ENCODE measurements at regions not wholly inside any gene's neighbourhood (a gene's known extent, or its start where the extent isn't known, plus 50 kb on each side); places are given as distances from the start of the nearest gene placed in this dataset.
"Not testable (repeated sequence)": the region's sequence is repeated elsewhere in the genome, so short reads cannot be mapped to it uniquely, and the experiment has no call there.

DNA sequence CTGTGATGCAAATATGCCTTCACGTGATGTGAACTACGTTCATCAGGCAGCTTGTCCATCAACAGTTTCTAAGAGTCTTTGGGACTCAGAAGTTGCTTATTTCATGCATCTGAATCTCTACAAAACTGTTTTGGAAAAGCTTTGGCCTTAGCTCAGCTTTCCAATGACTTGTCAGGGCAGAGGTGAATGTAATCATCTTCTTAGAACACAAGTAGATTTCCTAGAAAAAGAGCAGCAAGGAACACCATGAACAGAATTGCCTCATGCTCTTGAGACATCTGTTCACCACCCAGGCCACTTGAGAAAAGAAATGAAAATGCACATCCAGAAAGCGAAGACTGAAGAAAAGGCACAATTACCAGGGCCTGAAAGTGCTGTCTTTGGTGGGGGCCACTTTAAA lies 105.8 kb upstream of the PDHA1 start:
- no peak for DNase-seq

DNA sequence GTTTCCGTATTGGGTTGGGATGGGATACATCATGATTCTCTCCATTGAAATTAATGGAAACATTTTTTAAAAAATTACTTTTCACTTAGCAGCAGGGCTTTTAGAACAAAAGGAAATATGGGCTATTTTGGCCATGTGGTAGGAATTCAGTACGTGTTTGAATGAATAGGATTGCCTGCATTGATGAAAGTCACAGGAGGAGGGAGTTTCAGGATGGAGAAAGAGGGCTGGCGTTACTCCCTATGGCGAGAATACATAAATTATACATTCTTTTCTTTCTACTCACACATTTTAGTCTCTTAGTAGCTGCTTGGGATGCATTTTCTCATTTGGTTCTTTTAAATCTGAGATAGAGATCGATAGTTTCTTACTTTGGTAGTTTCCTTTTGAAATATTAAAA lies 100.3 kb upstream of the PDHA1 start:
- no peak for DNase-seq

DNA sequence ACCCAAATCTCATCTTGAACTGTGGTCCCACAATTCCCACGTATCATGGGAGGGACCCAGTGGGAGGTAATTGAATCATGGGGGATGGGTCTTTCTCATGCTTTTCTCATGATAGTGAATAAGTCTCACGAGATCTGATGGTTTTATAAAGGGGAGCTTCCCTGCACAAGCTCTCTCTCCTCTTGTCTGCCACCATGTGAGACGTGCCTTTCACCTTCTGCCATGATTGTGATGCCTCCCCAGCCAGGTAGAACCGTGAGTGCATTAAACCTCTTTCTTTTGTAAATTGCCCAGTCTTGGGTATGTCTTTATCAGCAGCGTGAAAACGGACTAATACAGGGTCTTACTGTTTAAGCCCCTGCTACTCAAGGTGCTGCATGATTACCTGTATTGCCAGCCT lies 98.8 kb upstream of the PDHA1 start:
- not testable (repeated sequence) for DNase-seq

DNA sequence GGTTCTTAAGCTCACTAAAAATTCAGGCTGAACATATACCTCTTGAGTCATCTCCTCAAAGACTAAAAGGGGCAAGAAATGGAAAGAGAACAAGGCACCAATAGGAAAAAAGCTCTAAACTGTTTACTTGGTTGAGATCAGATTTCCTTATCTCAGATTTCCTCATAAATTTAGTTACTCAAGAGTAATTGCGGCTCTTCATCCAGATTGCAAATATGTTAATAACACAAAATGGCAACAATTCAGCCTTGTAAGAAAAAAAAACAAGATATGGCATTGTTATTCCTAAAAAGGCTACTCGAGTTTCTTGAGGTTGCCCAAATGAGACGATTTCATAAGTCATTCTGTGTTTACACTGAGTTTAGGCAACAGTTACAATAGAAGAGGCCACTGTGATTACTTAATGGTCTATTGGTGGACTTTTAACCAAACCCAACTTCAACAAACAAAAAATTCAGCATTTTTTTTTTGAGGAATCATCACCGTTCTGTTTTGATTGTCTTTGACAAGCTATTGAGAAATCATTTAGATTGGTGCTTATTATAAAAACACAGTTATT lies 97.9 kb upstream of the PDHA1 start:
- no peak for DNase-seq

DNA sequence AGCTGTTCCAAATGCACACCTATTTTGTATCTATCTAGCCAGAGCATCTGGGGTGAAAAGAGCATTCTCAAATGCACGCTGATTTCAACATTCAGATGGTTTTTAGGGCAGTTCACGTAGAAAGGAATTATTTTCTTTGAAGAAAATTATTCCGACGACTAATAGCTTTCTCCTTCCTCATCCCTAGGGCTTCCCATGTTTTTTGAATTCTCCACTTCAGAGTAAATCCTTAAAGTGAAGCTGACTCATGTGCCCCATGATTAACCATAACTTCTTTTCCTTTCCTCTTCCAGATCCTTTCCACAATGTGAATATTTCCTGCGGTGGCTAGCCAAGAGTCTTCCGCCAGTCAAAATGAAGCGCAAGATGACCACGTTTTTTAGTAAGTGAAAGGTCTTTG lies 86.7 kb upstream of the PDHA1 start:
- DNase-seq, result no peak

DNA sequence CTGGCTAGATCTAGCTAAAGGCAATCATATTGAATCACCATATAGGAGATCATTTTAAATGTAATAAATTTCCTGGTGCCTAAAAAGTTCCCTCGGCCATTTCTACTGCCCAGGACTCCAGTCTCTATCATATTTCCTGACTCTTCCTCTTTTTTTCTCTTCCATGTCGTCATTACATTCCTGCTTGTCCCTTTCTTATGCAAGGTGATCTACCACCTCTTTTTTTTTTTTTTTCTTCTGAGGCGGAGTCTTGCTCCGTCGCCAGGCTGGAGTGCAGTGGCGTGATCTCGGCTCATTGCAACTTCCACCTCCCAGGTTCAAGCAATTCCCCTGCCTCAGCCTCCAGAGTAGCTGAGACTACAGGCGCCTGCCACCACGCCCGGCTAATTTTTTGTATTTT lies 82.7 kb upstream of the PDHA1 start:
- not testable (repeated sequence) for DNase-seq

DNA sequence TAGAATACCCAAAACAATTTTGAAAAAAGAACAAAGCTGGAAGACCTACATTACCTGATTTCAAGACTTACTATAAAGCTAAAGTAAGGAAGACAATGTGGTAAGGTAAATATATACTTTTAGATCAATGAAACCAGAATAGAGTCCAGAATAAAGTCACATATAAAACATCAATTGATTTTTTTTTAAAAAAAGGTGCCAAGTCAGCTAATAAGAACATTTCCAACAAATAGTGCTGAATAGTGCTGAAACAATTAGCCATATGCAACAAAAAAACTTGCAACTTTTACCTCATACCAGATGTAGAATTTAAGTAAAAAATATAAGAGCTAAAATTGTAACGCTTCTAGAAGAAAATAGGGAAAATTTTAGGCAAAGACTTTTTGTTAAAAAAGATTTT lies 73.0 kb upstream of the PDHA1 start:
- DNase-seq, result no peak

DNA sequence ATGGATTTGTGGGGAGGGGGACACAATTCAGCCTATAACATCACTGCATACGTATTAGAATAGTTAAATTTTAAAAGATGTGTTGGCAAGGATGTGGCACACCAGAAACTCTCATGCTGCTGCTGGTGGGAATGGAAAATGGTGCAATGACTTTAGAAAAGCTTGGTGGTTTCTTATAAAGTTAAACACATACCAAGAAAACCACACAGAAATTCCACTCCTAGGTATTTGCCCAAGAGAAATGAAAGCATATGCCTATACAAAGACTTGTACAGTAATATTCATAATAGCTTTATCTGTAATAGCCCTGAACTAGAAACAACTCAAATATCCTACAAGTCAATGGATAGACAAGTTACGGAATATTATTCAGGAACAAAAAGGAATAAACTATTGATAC lies 71.3 kb upstream of the PDHA1 start:
- DNase-seq, result no peak

DNA sequence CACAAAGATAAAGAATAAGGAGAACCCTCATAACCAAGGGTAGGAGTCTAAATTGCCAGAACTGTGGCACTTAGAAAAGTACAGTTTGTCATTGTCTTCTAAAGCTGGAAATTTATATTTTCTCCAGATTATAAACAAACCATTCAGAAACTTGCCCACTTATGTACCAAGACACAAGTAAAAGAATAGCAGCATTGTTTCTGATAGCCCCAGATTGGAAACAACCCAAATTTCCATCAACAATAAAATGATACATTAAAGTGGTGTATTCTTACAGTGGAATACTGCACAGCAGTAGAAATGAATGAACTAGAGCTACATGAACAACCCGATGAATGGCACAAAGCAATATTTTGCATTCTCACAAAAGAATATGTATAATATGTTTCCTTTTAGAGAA lies 63.1 kb upstream of the PDHA1 start:
- DNase-seq, result no peak

DNA sequence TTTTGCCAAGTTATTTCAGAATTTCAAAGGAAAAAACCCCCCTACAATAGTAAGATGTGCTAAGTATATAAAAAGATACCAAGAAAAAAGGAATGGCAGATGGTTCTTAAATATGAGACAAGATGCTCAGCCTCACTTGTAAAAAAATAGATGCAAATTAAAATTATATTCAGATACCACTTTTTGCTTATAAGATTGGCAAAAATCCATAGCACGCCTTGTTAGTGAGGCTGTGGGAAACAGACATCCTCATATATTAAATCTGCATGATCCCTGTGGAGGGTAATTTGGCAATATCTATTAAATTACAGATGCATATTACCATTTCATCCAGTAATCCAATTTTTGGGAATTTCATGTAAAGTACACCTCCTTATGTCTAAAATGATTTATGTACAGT lies 62.5 kb upstream of the PDHA1 start:
- no peak for DNase-seq

DNA sequence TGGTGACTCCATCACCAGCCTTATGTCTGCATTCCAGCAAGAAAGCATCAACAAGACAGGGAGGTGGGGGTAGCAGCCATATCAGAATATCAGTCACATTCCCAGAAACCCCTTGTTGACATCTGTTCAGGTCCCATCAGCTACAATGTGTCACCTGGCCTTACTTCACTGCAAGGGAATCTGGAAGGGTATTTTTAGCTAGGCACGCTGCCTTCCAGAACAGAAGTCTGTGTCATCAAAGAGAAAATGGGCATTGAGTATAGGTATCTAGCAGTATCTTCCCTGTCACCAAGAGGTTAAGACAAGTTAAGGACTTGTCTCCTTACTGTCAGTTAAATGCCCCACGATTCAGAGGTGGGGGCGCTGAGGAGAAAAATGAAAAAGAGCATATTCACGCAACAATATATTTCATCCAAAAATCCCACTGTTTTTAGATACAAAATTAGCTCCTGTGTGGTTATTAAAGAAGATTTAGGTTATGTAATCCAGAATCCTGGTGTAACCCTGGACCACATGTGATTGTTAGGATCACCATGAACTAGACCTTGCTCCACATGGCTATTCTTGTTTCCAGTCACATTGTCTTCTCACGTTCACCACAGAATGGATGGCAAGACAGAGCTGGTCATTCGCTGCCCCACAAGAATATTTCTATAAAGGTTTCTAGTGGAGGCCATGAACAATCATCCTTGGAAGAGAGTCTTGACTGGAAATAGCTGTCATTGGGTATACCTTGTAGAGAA lies 60.0 kb upstream of the PDHA1 start:
- no peak for DNase-seq

DNA sequence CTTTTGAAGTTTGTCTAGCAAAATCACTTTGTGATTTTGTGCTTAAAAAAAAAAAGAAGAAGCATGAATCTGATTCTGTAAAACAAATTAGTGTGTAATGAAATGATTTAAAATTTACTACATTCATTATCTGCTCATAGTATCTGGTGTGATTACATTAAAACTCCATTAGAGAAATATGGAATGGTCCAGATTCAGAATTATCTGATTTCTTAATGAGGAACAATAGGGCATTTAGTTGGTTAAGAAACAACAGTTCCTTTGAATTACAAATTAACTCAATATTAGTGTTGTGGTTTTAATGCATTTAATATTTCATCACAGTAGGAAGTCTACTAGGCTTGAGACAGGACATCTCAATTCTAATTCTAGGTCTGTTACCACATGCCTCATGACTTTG lies 57.9 kb upstream of the PDHA1 start:
- no peak for DNase-seq

DNA sequence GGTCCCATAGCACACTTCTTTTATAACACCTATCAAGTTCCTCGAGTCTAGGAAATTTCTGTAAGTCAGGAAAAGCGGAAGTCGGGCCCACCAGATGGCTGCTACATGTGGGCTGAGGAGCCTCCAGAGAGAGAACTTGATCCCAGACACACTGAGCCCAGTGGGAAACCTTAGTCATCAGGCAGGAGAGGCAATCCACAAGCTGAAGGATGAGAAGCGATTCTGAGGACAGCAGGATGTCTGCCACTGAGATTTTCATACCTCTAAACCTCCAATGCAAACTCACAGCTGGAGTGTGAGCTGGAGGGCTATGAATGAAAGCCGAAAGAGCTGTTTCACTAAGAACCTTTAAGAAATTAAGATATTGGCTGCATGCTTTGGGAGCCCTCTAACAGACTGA lies 52.6 kb upstream of the PDHA1 start:
- no peak for DNase-seq

DNA sequence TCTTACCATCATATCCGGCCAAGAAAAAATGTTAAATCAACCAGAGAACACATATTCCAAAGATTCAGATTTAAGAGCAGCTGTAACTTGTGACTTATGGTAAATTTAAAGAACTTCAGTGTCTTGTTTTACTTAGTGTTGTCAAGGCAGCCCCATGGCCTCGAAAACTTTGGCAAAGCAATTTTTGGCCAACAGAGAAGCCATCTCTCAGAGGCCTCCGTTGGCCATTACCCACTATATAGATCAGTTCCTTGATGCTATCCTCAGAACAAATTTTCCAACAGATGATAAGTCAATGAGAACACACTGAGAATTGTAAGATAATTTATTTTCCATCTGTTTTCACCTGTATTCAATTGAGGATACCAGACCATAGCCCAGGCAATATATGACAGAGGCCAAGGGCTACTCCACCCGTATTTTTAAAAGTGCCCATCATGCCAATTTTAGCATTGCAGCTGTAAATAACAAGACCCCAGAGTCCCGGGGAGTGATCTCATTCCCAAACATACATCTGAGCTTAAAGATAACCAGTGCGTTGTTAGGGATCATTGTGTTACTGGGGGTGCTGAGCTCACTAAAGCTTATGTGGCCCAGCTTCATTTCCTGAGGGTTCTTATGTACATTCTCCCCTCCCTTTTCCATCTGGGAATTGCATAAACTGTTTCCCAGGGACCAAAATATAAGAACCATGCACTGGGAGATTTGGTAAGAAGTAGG lies 50.0 kb upstream of the PDHA1 start:
- no peak for DNase-seq

All from tongue (tissue), 1 donor.